ENCODE measurements at regions not wholly inside any gene's neighbourhood (a gene's known extent, or its start where the extent isn't known, plus 50 kb on each side); places are given as distances from the start of the nearest gene placed in this dataset.

DNA sequence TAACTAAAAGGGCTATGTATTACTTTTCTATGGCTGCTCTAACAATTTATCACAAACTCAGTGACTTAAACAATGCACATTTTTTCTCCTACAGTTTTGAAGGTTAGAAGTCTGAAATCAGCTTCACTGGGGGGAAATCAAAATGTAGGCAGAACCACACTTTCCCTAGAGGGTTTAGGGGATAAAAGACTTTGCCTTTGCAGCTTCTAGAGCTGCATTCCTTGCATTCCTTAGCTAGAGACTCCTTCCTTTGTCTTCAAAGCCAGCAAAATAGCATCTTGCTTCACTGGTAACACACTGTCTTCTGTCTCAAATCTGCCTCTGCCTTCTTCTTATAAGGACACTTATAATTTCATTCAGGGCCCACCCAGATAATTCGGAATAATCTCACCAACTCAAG is 152.4 kb upstream of the SPIN4 start:
- H3K4me1 ChIP-seq (ENCODE audit: low read depth): no peaks in the 10 kb centered on the region
- no peaks in the 10 kb centered on the region for H3K9me3 ChIP-seq
- H3K4me3 ChIP-seq: no peak overlapping the region
- ATAC-seq (no peak), DNase-seq (no peak)
- intact Hi-C loops (cut with DNase I, micrococcal nuclease): no loop called here
- TF ChIP-seq CTCF (IDR thresholded peaks at IDR 0.05): no peak
- H3K36me3 ChIP-seq (ENCODE audit: low read depth): no peaks in the 10 kb centered on the region

DNA sequence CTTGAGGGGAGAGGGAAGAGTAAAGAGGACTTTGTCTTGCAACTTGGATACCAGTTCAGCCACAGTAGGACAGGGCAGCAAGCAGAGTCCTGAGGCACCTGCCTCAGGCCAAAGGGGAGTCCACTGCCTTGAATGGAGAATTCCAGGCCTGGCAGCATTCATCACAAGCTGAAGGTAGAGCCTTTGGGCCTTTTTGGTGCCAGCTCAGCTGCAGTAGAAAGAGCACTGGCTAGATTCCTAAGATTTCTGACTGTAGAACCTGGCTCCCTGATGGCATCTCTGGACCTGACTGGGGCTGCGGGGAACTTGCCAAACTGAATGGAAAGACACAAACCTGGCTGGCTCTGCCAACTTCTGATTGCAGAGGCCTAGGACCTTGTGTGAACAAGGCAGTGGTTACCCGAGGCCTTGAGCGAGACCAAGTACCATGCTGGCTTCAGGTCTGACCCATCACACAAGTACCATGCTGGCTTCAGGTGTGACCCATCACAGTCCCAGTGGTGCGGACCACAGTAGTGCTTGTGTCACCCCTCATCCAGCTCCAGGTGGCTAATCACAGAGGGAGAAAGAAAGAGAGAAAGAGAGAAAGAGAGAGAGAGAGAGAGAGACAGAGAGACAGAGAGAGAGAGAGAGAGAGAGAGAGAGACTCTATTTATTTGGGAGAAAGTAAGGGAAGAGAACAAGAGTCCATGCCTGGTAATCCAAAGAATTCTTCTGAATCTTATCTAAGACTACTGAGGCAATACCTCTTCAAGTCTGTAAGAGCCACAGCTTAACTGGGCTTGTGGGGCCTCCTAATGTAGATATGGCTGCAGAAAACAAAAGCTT is 137.6 kb upstream of the SPIN4 start:
- Histone ChIP-seq H3K4me1 (ENCODE audit: low read depth) (no peaks in the 10 kb centered on the region), H3K9me3 (no peaks in the 10 kb centered on the region), H3K36me3 (ENCODE audit: low read depth) (no peaks in the 10 kb centered on the region), H3K4me3 (no peak overlapping the region)
- DNase-seq (no peak), ATAC-seq (no peak)
- no peak for TF ChIP-seq CTCF (IDR thresholded peaks at IDR 0.05)
- intact Hi-C loops (cut with DNase I, micrococcal nuclease): no loop called here

GRCh38 chrX:63475200-63475599 is 124.1 kb upstream of the SPIN4 start:
- no peaks in the 10 kb centered on the region for H3K36me3 ChIP-seq (ENCODE audit: low read depth)
- TF ChIP-seq CTCF (IDR thresholded peaks at IDR 0.05): no peak
- H3K9me3 ChIP-seq: peaks cover 40% of the 10 kb centered on the region
- H3K4me3 ChIP-seq: no peak overlapping the region
- DNase-seq (peak in 1 of 3 donors; percentile 1), ATAC-seq (no peak)
- H3K4me1 ChIP-seq (ENCODE audit: low read depth): no peaks in the 10 kb centered on the region
- intact Hi-C loops (cut with DNase I, micrococcal nuclease): no loop called here

DNA sequence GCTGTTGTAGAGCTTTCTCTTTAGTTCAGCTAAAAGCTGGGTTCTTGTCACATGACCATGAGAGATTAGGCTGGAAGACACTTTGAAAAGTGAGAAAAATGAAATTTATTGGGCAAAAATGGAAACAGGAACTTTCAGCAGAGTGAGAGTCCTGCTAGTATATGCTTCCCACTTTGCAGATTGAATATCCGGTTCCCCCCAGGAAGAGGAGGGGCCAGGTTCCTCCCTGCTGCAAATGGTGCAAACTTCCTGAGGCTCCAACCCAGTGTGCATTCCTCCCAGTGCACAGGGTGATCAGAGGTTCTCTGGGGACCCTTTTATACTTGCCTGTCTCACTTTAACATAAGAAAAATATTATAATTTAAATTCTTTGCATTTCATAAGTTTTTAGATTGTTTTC is 119.9 kb upstream of the SPIN4 start:
- H3K9me3 ChIP-seq: peaks cover 33% of the 10 kb centered on the region
- TF ChIP-seq CTCF (IDR thresholded peaks at IDR 0.05): no peak
- H3K36me3 ChIP-seq (ENCODE audit: low read depth): no peaks in the 10 kb centered on the region
- H3K4me3 ChIP-seq: no peak overlapping the region
- H3K4me1 ChIP-seq (ENCODE audit: low read depth): no peaks in the 10 kb centered on the region
- intact Hi-C loops (cut with DNase I, micrococcal nuclease): no loop called here
- no peak for ATAC-seq
- no peak for DNase-seq

DNA sequence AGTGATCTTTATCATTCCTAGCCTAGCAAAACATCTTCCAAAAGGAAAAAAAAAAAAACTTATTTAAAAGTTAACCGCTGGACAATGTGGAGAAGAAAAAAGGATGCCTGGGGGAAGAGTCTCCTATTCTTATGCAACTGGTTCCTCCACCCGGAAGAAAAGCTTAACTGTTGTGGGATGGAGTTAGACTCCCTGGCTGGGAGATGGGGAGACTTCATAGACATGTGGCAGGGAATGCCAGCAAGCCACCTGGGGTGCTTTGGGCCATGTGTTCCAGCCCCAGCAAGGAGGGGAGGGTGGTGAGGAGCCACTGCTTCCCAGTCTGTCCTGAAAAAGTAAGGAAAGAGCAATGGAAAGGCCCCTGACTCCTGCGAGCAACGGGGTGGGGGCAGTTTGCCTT is 119.4 kb upstream of the SPIN4 start:
- H3K4me1 ChIP-seq (ENCODE audit: low read depth): no peaks in the 10 kb centered on the region
- no peaks in the 10 kb centered on the region for H3K36me3 ChIP-seq (ENCODE audit: low read depth)
- ATAC-seq: no peak
- no peak overlapping the region for H3K4me3 ChIP-seq
- H3K9me3 ChIP-seq: peaks cover 32% of the 10 kb centered on the region
- no peak for DNase-seq
- intact Hi-C loops (cut with DNase I, micrococcal nuclease): no loop called here
- no peak for TF ChIP-seq CTCF (IDR thresholded peaks at IDR 0.05)
